ENCODE measurements at regions not wholly inside any gene's neighbourhood (a gene's known extent, or its start where the extent isn't known, plus 50 kb on each side); places are given as distances from the start of the nearest gene placed in this dataset.
A peak's percentile ranks its signal among the peaks of the same experiment; 100 is the strongest.

- H3K79me2 ChIP-seq (ENCODE audit: low read depth) = no peaks in the 10 kb centered on the region
- no peaks in the 10 kb centered on the region for H3K27me3 ChIP-seq
- H3K27me3 Mint-ChIP-seq (ENCODE audit: insufficient read depth, low read depth) = peaks cover 3% of the 10 kb centered on the region
- no peaks in the 10 kb centered on the region for H4K20me1 ChIP-seq (ENCODE audit: low read depth)
- no peak overlapping the region for H3K9ac ChIP-seq
- H3K9me3 ChIP-seq (ENCODE audit: low read depth) = no peaks in the 10 kb centered on the region
- H3K9me3 Mint-ChIP-seq = peaks cover 7% of the 10 kb centered on the region
- DNase-seq (ENCODE audit: low spot score) = no peak
- H2AFZ ChIP-seq (replicated peaks) = no peak overlapping the region
- no peak overlapping the region for H3K4me3 ChIP-seq
- H3F3A ChIP-seq (ENCODE audit: low read depth) = no peaks in the 10 kb centered on the region
- no peak overlapping the region for H3K4me3 Mint-ChIP-seq
- no peak overlapping the region for H3K27ac Mint-ChIP-seq
- no peaks in the 10 kb centered on the region for H3K4me1 ChIP-seq
- peaks cover 3% of the 10 kb centered on the region for H3K36me3 Mint-ChIP-seq
- no peak overlapping the region for H3K4me2 ChIP-seq
- H3K4me1 Mint-ChIP-seq = peaks cover 7% of the 10 kb centered on the region
- no peak overlapping the region for H3K27ac ChIP-seq
- TF ChIP-seq EZH2 (IDR thresholded peaks at IDR 0.05) (no peak), CTCF (IDR thresholded peaks at IDR 0.05) (no peak), EZH2phosphoT487 (IDR thresholded peaks at IDR 0.05) (no peak)
- no peaks in the 10 kb centered on the region for H3K36me3 ChIP-seq
Observed at GRCh38 chr4:79257953-79258613, 67.8 kb downstream of the NAA11 start.

- Mint-ChIP-seq H3K4me1 (peaks cover 7% of the 10 kb centered on the region), H3K27ac (no peak overlapping the region), H3K36me3 (peaks cover 3% of the 10 kb centered on the region), H3K27me3 (ENCODE audit: insufficient read depth, low read depth) (peaks cover 3% of the 10 kb centered on the region), H3K4me3 (no peak overlapping the region), H3K9me3 (peaks cover 5% of the 10 kb centered on the region)
- Histone ChIP-seq H3F3A (ENCODE audit: low read depth) (no peaks in the 10 kb centered on the region), H3K27ac (no peak overlapping the region), H3K4me2 (no peak overlapping the region), H3K36me3 (no peaks in the 10 kb centered on the region), H3K79me2 (ENCODE audit: low read depth) (no peaks in the 10 kb centered on the region), H3K9ac (no peak overlapping the region), H3K9me3 (ENCODE audit: low read depth) (no peaks in the 10 kb centered on the region), H3K4me1 (no peaks in the 10 kb centered on the region), H4K20me1 (ENCODE audit: low read depth) (no peaks in the 10 kb centered on the region), H2AFZ (replicated peaks) (no peak overlapping the region), H3K27me3 (no peaks in the 10 kb centered on the region), H3K4me3 (no peak overlapping the region)
- no peak for TF ChIP-seq CTCF (IDR thresholded peaks at IDR 0.05)
- no peak for TF ChIP-seq EZH2phosphoT487 (IDR thresholded peaks at IDR 0.05)
- no peak for TF ChIP-seq EZH2 (IDR thresholded peaks at IDR 0.05)
- peak; percentile 64 for DNase-seq (ENCODE audit: low spot score)
Observed at GRCh38 chr4:79255793-79256192, 70.1 kb downstream of the NAA11 start.

GRCh38 chr4:79253924-79254323, 71.9 kb downstream of the NAA11 start:
- Mint-ChIP-seq H3K4me1 (peaks cover 7% of the 10 kb centered on the region), H3K27ac (no peak overlapping the region), H3K4me3 (no peak overlapping the region), H3K36me3 (no peaks in the 10 kb centered on the region), H3K27me3 (ENCODE audit: insufficient read depth, low read depth) (no peaks in the 10 kb centered on the region), H3K9me3 (peaks cover 4% of the 10 kb centered on the region)
- no peak overlapping the region for H2AFZ ChIP-seq (replicated peaks)
- H3K36me3 ChIP-seq = no peaks in the 10 kb centered on the region
- no peaks in the 10 kb centered on the region for H3F3A ChIP-seq (ENCODE audit: low read depth)
- H3K4me2 ChIP-seq = no peak overlapping the region
- TF ChIP-seq EZH2 (IDR thresholded peaks at IDR 0.05) (no peak), CTCF (IDR thresholded peaks at IDR 0.05) (no peak), EZH2phosphoT487 (IDR thresholded peaks at IDR 0.05) (no peak)
- no peak overlapping the region for H3K27ac ChIP-seq
- H3K4me3 ChIP-seq = no peak overlapping the region
- no peaks in the 10 kb centered on the region for H3K9me3 ChIP-seq (ENCODE audit: low read depth)
- H3K27me3 ChIP-seq = no peaks in the 10 kb centered on the region
- no peaks in the 10 kb centered on the region for H3K79me2 ChIP-seq (ENCODE audit: low read depth)
- DNase-seq (ENCODE audit: low spot score) = no peak
- H3K4me1 ChIP-seq = no peaks in the 10 kb centered on the region
- no peaks in the 10 kb centered on the region for H4K20me1 ChIP-seq (ENCODE audit: low read depth)
- H3K9ac ChIP-seq = no peak overlapping the region

Measured in neural progenitor cell (in vitro differentiated cells).